GM18508 (cell line): ENCODE measurements at regions not wholly inside any gene's neighbourhood (a gene's known extent, or its start where the extent isn't known, plus 50 kb on each side); places are given as distances from the start of the nearest gene placed in this dataset.

Experiments
- ATAC-seq: cut with Tn5 transposase; IDR thresholded peaks from one replicate; pipeline ENCODE4 v1.9.1; 2021; ENCODE audit warnings: moderate number of reproducible peaks; ENCODE audit not compliant: insufficient read depth, unreplicated experiment

- no peak for ATAC-seq
These were observed 239.0 kb downstream of the EIPR1 start for GRCh38 chr2:3138621-3139020.

GRCh38 chr2:3137651-3138300 is 239.8 kb downstream of the EIPR1 start:
- ATAC-seq, result no peak

GRCh38 chr2:3135676-3136075 is 241.9 kb downstream of the EIPR1 start:
- ATAC-seq, result no peak

- no peak for ATAC-seq
These were observed 243.5 kb downstream of the EIPR1 start for GRCh38 chr2:3134026-3134571.

- ATAC-seq, result no peak
These were observed 244.7 kb downstream of the EIPR1 start for GRCh38 chr2:3132966-3133365.

GRCh38 chr2:3132466-3132865 is 245.2 kb downstream of the EIPR1 start:
- no peak for ATAC-seq

- ATAC-seq, result no peak
These were observed 245.8 kb downstream of the EIPR1 start for GRCh38 chr2:3131636-3132326.

GRCh38 chr2:3130889-3131635 is 246.6 kb downstream of the EIPR1 start:
- no peak for ATAC-seq

- no peak for ATAC-seq
These were observed 247.2 kb downstream of the EIPR1 start for GRCh38 chr2:3130444-3130843.

- no peak for ATAC-seq
These were observed 247.8 kb downstream of the EIPR1 start for GRCh38 chr2:3129867-3130266.

GRCh38 chr2:3128786-3129185 is 248.8 kb downstream of the EIPR1 start:
- ATAC-seq, result no peak

GRCh38 chr2:3127710-3128109 is 249.9 kb downstream of the EIPR1 start:
- ATAC-seq, result no peak

GRCh38 chr2:3126911-3127621 is 250.6 kb downstream of the EIPR1 start:
- no peak for ATAC-seq

GRCh38 chr2:3126171-3126910 is 251.3 kb downstream of the EIPR1 start:
- no peak for ATAC-seq

- ATAC-seq, result no peak
These were observed 251.9 kb downstream of the EIPR1 start for GRCh38 chr2:3125761-3126130.

- ATAC-seq, result no peak
These were observed 252.4 kb downstream of the EIPR1 start for GRCh38 chr2:3125001-3125760.

GRCh38 chr2:3122525-3122924 is 255.1 kb downstream of the EIPR1 start:
- ATAC-seq, result no peak

- ATAC-seq, result no peak
These were observed 256.0 kb downstream of the EIPR1 start for GRCh38 chr2:3121601-3122000.

GRCh38 chr2:3117650-3118216 is 259.9 kb downstream of the EIPR1 start:
- ATAC-seq, result no peak
